ENCODE measurements at regions not wholly inside any gene's neighbourhood (a gene's known extent, or its start where the extent isn't known, plus 50 kb on each side); places are given as distances from the start of the nearest gene placed in this dataset.

- Mint-ChIP-seq H3K4me1 (ENCODE audit: low read depth) (no peaks in the 10 kb centered on the region), H3K36me3 (ENCODE audit: low read depth) (no peaks in the 10 kb centered on the region), H3K4me3 (ENCODE audit: unreplicated experiment) (no peak overlapping the region), H3K9me3 (ENCODE audit: low read depth) (peaks cover 20% of the 10 kb centered on the region), H3K27me3 (ENCODE audit: low read depth) (no peaks in the 10 kb centered on the region), H3K27ac (ENCODE audit: unreplicated experiment) (no peak overlapping the region)
- TF ChIP-seq CTCF (IDR thresholded peaks at IDR 0.05): no peak
- DNase-seq (ENCODE audit: low spot score): no peak
These were observed 458.0 kb downstream of the DOK5 start for GRCh38 chr20:54933212-54933904.

GRCh38 chr20:54929191-54929590, 453.8 kb downstream of the DOK5 start:
- Mint-ChIP-seq H3K9me3 (ENCODE audit: low read depth) (peaks cover 23% of the 10 kb centered on the region), H3K4me1 (ENCODE audit: low read depth) (no peaks in the 10 kb centered on the region), H3K4me3 (ENCODE audit: unreplicated experiment) (no peak overlapping the region), H3K27ac (ENCODE audit: unreplicated experiment) (no peak overlapping the region), H3K36me3 (ENCODE audit: low read depth) (no peaks in the 10 kb centered on the region), H3K27me3 (ENCODE audit: low read depth) (no peaks in the 10 kb centered on the region)
- DNase-seq (ENCODE audit: low spot score): no peak
- no peak for TF ChIP-seq CTCF (IDR thresholded peaks at IDR 0.05)

- TF ChIP-seq CTCF (IDR thresholded peaks at IDR 0.05): no peak
- no peaks in the 10 kb centered on the region for H3K27me3 Mint-ChIP-seq (ENCODE audit: low read depth)
- no peak for DNase-seq (ENCODE audit: low spot score)
- H3K36me3 Mint-ChIP-seq (ENCODE audit: low read depth): no peaks in the 10 kb centered on the region
- H3K4me3 Mint-ChIP-seq (ENCODE audit: unreplicated experiment): no peak overlapping the region
- H3K27ac Mint-ChIP-seq (ENCODE audit: unreplicated experiment): no peak overlapping the region
- H3K9me3 Mint-ChIP-seq (ENCODE audit: low read depth): peaks cover 23% of the 10 kb centered on the region
- no peaks in the 10 kb centered on the region for H3K4me1 Mint-ChIP-seq (ENCODE audit: low read depth)
These were observed 453.2 kb downstream of the DOK5 start for GRCh38 chr20:54928564-54928963.

GRCh38 chr20:54922636-54923035, 447.2 kb downstream of the DOK5 start:
- peaks cover 13% of the 10 kb centered on the region for H3K9me3 Mint-ChIP-seq (ENCODE audit: low read depth)
- DNase-seq (ENCODE audit: low spot score): no peak
- H3K4me3 Mint-ChIP-seq (ENCODE audit: unreplicated experiment): no peak overlapping the region
- H3K27me3 Mint-ChIP-seq (ENCODE audit: low read depth): no peaks in the 10 kb centered on the region
- H3K4me1 Mint-ChIP-seq (ENCODE audit: low read depth): no peaks in the 10 kb centered on the region
- no peaks in the 10 kb centered on the region for H3K36me3 Mint-ChIP-seq (ENCODE audit: low read depth)
- no peak for TF ChIP-seq CTCF (IDR thresholded peaks at IDR 0.05)
- H3K27ac Mint-ChIP-seq (ENCODE audit: unreplicated experiment): no peak overlapping the region

GRCh38 chr20:54922096-54922495, 446.7 kb downstream of the DOK5 start:
- Mint-ChIP-seq H3K4me3 (ENCODE audit: unreplicated experiment) (no peak overlapping the region), H3K27me3 (ENCODE audit: low read depth) (no peaks in the 10 kb centered on the region), H3K9me3 (ENCODE audit: low read depth) (peaks cover 14% of the 10 kb centered on the region), H3K36me3 (ENCODE audit: low read depth) (no peaks in the 10 kb centered on the region), H3K27ac (ENCODE audit: unreplicated experiment) (no peak overlapping the region), H3K4me1 (ENCODE audit: low read depth) (no peaks in the 10 kb centered on the region)
- no peak for DNase-seq (ENCODE audit: low spot score)
- no peak for TF ChIP-seq CTCF (IDR thresholded peaks at IDR 0.05)

Measured in chondrocyte (in vitro differentiated cells).